ENCODE measurements at regions not wholly inside any gene's neighbourhood (a gene's known extent, or its start where the extent isn't known, plus 50 kb on each side); places are given as distances from the start of the nearest gene placed in this dataset.

DNA sequence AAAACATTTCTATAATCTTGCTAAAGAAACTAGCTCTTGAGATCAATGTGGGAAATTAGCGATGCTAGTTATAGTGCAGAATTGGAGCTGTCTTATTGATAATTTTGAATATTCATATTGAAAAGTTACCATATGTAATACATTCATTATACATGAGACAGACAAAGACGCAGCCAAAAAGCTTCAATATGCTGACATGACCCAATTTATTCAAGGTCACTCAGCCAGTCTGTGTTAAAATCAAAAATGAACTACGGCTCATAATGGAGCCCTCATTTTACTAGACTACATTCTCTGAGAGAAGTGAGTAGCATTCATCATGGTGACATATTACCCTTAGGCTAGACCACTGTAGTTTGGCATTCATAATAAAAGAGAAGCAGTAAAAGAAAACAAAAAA lies 107.3 kb upstream of the GABRG2 start:
- H3K27ac ChIP-seq = no peak overlapping the region

DNA sequence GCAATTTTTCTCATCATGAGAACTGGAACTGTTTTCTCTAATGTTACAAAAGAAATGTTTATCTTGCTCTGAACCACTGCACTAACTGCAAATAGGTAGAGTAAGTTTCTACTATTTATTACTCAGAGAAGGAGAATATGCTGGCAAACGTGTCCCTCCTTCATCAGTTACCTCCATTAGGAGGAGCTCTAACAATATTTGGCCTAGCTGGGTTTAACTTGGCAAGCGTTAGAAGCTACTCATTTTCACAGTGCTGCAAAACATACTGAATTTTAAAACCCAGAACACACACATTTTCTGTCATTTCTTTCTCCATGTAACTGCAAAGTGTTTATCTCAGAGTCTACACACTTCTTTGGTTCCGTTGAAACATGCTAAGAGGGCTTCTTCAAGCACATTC lies 101.0 kb upstream of the GABRG2 start:
- intact Hi-C loops (cut with DNase I) = no loop called here
- H3K36me3 ChIP-seq (replicated peaks in 1 of 2) = no peaks in the 10 kb centered on the region

More for the DNA sequence above, 107.3 kb upstream of the GABRG2 start:
- Histone ChIP-seq H3K27me3 (no peaks in the 10 kb centered on the region), H3K36me3 (replicated peaks in 1 of 2) (no peaks in the 10 kb centered on the region), H3K9me3 (replicated peaks in 1 of 3) (no peaks in the 10 kb centered on the region), H3K4me1 (replicated peaks in 1 of 2) (no peaks in the 10 kb centered on the region), H3K4me3 (no peak overlapping the region)
- no peak for DNase-seq
- intact Hi-C loops (cut with DNase I) = no loop called here
- TF ChIP-seq POLR2A (IDR thresholded peaks at IDR 0.05) = no peak
- TF ChIP-seq, protein P1, sequence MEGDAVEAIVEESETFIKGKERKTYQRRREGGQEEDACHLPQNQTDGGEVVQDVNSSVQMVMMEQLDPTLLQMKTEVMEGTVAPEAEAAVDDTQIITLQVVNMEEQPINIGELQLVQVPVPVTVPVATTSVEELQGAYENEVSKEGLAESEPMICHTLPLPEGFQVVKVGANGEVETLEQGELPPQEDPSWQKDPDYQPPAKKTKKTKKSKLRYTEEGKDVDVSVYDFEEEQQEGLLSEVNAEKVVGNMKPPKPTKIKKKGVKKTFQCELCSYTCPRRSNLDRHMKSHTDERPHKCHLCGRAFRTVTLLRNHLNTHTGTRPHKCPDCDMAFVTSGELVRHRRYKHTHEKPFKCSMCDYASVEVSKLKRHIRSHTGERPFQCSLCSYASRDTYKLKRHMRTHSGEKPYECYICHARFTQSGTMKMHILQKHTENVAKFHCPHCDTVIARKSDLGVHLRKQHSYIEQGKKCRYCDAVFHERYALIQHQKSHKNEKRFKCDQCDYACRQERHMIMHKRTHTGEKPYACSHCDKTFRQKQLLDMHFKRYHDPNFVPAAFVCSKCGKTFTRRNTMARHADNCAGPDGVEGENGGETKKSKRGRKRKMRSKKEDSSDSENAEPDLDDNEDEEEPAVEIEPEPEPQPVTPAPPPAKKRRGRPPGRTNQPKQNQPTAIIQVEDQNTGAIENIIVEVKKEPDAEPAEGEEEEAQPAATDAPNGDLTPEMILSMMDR (IDR thresholded peaks at IDR 0.05) = no peak
- WGBS, 4 donors = 17 to 58% (median 37%) methylated on average over 3 of the region's 3 CpGs

DNA sequence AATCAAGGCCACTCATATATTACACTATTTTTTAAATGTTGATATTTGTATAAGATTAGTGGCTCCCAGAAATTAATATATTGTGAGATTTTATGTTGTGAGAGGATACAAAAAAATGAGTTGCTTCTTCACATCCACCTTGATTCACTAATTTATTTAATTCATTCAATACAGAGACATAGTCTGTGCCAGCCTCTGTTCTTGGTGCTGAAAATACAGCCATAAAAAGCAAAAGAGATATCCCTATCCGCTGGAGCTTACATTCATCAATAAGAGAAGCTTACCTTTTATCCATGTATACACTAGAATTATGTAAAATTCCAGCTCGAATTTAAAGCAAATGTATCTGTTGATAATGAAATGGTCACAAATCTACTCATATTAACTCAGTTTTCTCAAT lies 92.2 kb upstream of the GABRG2 start:
- Histone ChIP-seq H3K4me1 (replicated peaks in 1 of 2) (no peaks in the 10 kb centered on the region), H3K9me3 (replicated peaks in 1 of 3) (no peaks in the 10 kb centered on the region), H3K27me3 (no peaks in the 10 kb centered on the region), H3K36me3 (replicated peaks in 1 of 2) (no peaks in the 10 kb centered on the region), H3K4me3 (no peak overlapping the region), H3K27ac (no peak overlapping the region)
- DNase-seq = no peak
- no peak for TF ChIP-seq POLR2A (IDR thresholded peaks at IDR 0.05)
- intact Hi-C loops (cut with DNase I) = no loop called here
- WGBS, 4 donors = 32 to 40% (median 37%) methylated on average over 2 of the region's 2 CpGs

More for the DNA sequence above, 101.0 kb upstream of the GABRG2 start:
- no peaks in the 10 kb centered on the region for H3K27me3 ChIP-seq
- H3K4me3 ChIP-seq = no peak overlapping the region
- no peak for TF ChIP-seq POLR2A (IDR thresholded peaks at IDR 0.05)
- TF ChIP-seq, protein P1 (IDR thresholded peaks at IDR 0.05) = peak in 5 of 6 experiments; percentile 12 to 40 (median 25)
- no peak for DNase-seq
- no peaks in the 10 kb centered on the region for H3K4me1 ChIP-seq (replicated peaks in 1 of 2)
- H3K27ac ChIP-seq = no peak overlapping the region
- 2 to 8% (median 4%) methylated on average over 3 of the region's 3 CpGs for WGBS, 4 donors
- no peaks in the 10 kb centered on the region for H3K9me3 ChIP-seq (replicated peaks in 1 of 3)

DNA sequence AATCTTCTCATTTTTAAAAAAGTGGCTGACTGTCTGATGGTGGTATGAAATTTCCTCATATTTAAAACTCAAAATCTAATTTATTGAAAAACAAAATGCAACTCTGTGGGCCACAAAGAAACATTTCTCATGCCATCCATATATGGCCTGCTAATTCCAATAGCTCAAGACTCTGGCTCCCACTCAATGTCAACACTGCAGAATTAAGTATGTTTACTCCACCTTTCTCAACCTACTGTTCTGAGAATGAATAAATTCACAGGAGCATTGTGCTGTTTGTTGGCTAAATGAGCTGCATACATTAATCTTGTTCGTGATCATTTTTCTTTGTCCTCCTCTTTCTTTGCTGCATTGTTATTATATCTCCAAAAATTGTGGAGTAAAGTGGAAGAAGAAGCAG lies 79.5 kb upstream of the GABRG2 start:
- WGBS, 4 donors = 69 to 81% (median 73%) methylated on average over 1 of the region's 1 CpG
- TF ChIP-seq POLR2A (IDR thresholded peaks at IDR 0.05) = no peak
- TF ChIP-seq, protein P1 (IDR thresholded peaks at IDR 0.05) = no peak
- Histone ChIP-seq H3K4me1 (replicated peaks in 1 of 2) (no peaks in the 10 kb centered on the region), H3K36me3 (replicated peaks in 1 of 2) (no peaks in the 10 kb centered on the region), H3K9me3 (replicated peaks in 1 of 3) (no peaks in the 10 kb centered on the region), H3K27me3 (no peaks in the 10 kb centered on the region), H3K27ac (no peak overlapping the region), H3K4me3 (no peak overlapping the region)
- intact Hi-C loops (cut with DNase I) = no loop called here
- no peak for DNase-seq
